Epithelial cell of prostate (primary cell): ENCODE measurements at regions not wholly inside any gene's neighbourhood (a gene's known extent, or its start where the extent isn't known, plus 50 kb on each side); places are given as distances from the start of the nearest gene placed in this dataset.

Experiments used
- DNase-seq: peaks from one replicate; pipeline ENCODE4 v3.0.0-alpha.2; 2011; ENCODE audit warnings: low read depth, low spot score
- H3K27ac ChIP-seq: fragments of 450-650 bp; 2 replicates; pipeline ENCODE4 v1.5.1; 2017; ENCODE audit warnings: mild to moderate bottlenecking

DNA sequence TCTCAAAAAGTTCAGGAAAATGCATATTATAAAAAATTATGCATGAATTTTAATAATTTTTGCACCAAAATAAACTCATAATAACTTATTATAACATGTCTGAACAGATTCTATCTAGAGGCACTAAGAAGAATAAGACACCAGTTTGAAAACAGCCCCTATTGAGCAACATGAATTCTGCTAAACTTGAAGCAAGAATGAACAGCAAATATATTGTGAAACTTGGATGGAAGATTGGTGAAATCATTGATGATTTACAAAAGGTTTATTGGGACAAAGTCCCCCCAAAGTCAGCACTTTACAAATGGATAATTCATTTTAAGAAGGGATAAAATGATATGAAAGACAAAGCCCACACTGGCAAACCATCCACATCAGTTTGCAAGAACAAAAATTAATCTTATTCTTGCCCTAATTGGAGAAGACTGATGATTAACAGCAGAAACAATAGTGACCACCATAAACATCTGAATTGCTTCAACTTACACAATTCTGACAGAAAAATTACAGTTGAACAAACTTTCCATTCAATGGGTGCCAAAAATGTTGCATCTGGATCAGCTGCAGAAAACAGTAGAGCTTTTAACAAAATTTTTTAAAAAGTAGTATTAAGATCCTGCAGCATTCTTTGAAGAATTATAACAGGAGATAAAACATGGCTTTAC, 257.5 kb upstream of the FAT3 start:
- DNase-seq, result no peak
- no peak overlapping the region for H3K27ac ChIP-seq

DNA sequence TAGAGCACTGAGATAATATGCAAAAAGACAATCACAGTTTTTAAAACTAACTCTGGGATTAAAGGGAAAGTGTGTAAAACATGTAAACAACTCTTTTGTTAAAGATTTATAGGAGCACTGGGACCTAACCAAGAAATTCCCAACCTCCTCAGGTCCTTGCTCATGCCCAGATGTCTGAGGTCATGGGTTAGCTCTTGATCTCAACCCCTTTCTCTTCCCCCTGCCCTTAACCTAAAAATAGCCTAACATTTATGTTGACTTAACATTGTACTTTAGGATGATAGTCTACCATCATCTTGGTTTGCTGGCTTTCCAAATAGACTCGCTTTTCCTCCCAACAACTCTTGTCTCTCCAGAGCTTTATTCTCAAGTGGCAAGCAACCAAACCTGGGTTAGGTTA, 258.2 kb upstream of the FAT3 start:
- DNase-seq, result no peak
- no peak overlapping the region for H3K27ac ChIP-seq

DNA sequence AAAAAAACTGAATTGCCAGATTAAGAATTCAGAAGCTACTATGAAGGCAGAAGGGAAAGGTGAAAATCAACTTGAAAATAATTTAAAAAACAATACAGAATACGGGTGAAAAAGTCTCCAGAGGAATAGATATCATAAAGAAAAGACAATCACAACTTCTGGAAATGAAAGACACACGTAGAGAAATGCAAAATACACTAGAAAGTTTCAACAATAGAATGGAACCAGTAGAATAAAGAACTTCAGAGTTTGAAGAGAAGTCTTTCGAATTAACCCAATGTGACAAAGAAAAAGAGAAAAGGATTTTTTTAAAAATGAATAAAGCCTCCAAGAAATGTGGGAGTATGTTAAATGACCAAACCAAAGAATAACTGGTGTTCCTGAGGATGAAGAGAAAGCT, 263.8 kb upstream of the FAT3 start:
- H3K27ac ChIP-seq, result no peak overlapping the region

DNA sequence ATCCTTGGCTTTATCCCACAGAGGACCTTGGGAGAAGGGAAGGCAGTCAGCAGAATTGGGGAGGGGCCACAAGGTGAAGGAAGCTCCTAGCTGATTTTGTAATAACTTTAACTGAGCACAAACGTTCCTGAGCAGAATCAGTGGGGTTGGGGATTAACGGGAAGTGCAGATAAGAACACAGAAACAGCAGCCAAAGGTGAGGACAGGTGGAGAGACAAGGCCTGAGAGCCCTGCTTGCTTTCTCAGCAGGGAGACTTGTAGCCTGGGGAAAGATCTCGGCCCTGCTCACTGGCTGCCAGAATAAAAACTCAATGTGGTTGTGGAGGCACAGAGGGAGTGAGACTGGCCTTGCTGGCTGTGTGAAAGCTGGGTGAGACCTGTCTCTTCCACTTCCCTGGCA, 265.2 kb upstream of the FAT3 start:
- no peak for DNase-seq
- no peak overlapping the region for H3K27ac ChIP-seq

More for the DNA sequence above, 263.8 kb upstream of the FAT3 start:
- DNase-seq, result no peak

- DNase-seq, result no peak
- H3K27ac ChIP-seq, result no peak overlapping the region
Observed at GRCh38 chr11:91956711-91957110, 267.9 kb upstream of the FAT3 start.

DNA sequence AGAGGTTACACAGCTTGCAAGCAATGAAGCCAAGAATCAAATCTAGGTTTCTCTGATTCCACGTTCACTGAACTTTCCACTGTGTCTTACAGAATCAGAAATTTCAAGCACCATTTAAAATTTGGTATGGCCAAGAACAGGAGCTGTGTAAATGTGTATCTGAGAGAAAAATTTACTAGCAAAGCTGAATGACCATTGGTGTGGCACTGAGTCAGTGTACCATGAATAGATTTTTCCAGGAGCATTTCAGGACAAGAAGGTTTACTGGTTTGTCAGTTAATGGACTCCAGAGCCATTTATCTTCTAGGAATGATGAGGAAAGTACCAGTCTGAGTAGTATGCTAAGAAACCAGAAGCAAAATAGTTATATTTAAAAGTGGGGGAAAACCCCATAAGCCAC, 269.4 kb upstream of the FAT3 start:
- no peak for DNase-seq

GRCh38 chr11:91952056-91952455, 272.6 kb upstream of the FAT3 start:
- no peak overlapping the region for H3K27ac ChIP-seq
- no peak for DNase-seq

More for the DNA sequence above, 269.4 kb upstream of the FAT3 start:
- no peak overlapping the region for H3K27ac ChIP-seq

DNA sequence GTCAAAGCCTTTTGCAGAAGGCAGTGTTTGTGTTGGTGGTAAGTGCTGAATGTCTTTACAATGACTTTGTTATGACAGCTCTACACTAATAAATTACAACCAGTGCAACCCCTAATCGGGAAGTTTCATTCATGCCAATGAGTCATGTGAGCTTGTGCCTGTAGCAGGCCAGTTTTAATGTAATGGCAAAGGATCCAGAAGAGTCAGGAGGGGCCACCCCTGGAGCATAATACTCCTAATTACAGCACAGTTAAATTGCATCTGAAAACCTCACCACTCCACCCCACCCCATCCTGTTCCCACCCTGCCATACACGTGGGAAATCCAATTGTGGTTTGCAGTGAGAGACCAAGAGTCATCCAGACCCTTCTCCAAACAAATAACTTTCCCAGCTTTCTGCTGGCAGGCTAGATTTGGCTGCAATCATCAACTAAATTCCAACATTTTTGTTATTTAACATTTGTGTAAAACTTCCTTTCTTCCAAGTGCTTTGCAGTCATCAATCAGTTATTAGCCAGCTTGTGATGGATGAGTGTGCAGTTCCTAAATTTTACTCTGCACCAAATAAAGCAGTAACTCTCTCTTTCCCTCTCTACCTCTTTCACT, 277.3 kb upstream of the FAT3 start:
- DNase-seq, result peak; percentile 48
- H3K27ac ChIP-seq, result no peak overlapping the region

DNA sequence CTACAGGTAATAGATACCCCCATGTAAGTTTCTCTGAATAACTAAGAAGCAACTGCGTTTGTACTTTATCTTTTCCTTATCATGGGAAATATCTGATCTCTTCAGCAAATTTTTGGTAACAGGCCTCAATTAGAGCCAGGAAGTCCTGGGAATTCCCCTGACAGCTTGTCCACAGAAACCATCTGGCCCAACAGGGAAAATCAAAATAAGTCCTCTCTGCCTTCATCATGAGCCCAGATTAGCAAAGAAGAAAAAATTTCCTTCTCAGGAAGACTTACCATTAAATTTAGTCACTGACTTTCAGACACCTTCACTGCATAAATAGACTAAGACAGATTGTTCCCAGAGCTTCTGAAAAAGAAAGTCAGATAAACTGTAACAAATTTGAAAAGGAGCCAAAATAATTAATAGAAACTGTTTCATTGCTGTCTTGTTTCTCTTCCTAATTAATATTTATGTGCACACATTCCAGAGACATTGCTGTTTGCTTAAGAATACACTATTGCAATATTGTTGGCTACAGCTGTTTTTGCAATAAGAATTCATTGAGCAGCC, 278.1 kb upstream of the FAT3 start:
- no peak for DNase-seq
- no peak overlapping the region for H3K27ac ChIP-seq

GRCh38 chr11:91935120-91935519, 289.5 kb upstream of the FAT3 start:
- no peak overlapping the region for H3K27ac ChIP-seq
- DNase-seq, result no peak

DNA sequence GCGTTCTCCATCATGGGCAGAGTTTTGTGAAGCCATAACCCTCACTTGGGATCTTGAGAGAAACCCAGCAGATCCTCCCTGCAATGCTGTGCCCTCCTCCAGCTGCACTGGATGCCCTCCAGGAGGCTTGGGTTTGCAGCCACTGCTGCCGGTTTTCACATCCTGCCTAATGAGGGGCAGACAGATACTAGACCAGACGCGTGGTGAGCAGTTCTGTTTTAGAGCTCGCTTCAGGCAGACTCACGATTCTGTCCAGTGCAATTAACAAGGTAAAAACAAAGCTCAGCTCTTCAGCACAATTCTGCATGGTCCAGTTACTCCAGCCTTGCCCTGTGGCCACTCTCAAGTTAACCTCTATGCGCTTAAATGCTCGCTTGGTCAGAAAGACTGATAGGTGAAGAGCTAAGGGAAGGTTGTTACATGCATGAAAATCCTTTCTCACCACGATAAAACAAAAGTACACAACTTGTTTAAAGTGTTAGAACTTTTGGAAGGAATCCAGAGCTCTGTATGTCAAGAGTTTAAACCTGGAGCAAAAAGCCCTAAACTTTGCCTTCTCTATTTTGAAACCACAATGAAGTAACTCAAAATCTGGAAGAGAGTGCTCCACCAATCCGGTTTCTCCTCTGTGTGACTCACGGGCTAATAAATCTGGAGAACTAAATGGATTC, 292.3 kb upstream of the FAT3 start:
- H3K27ac ChIP-seq, result no peak overlapping the region
- no peak for DNase-seq

DNA sequence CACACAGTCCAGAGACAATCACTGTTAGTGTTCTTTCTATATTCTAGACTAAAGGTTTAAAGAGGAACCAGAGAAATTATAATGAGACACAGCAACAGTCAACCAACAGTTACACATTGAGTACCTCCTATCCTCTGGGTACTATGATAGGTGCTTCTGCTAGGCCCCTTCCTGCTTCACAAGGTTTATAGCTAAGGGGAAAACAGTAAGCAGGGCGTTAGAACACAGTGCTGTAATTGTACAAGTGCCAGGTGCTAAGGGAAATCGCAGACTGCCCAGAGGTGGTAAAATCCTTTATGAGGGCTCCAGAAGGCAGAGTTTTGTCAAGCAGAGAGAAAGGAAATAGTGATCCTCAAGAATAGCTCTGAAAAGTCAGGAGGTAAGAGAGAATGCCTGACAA, 297.2 kb upstream of the FAT3 start:
- H3K27ac ChIP-seq, result no peak overlapping the region
- no peak for DNase-seq

DNA sequence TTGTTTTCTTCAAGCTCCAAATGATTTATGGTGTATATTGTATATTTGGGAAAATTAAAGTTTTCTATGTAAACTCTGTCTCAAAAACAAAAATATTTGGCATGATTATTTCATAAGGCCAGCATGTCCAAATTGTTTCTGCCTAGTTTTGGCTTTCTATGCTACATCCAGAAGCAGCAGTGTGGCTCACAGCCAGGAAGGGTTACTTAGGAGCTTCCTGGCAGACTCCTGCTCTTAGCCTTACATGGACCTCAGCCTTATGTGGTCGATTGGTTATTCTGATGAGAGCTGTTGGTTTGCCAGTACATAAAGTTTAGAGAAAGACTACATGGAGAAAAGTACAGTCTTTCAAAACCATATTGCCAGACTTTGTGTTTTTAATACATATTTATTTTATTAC, 297.7 kb upstream of the FAT3 start:
- no peak for DNase-seq

GRCh38 chr11:91922846-91923245, 301.8 kb upstream of the FAT3 start:
- no peak for DNase-seq
- no peak overlapping the region for H3K27ac ChIP-seq

More for the DNA sequence above, 297.7 kb upstream of the FAT3 start:
- H3K27ac ChIP-seq, result no peak overlapping the region

GRCh38 chr11:91921974-91922373, 302.6 kb upstream of the FAT3 start:
- peak; percentile 49 for DNase-seq

DNA sequence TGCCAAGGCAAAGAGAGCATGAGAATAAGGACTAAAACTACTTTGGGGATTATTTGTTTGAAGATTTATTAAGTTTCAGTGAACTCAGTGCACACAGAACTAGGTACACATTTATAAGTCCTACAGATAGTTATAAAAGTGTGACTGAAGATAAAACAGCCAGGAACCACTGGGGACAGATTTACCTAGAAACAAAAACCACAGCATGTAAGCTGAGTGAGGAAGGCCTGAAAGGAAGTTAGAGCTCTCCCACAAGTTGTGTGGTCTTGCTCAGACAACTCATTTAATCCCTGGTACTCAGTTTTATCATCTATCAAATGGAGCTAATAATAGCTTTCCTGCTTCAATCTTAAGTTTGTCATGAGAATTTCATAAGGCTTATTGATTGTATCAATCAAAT, 311.2 kb upstream of the FAT3 start:
- H3K27ac ChIP-seq, result no peak overlapping the region
- no peak for DNase-seq

More at GRCh38 chr11:91921974-91922373, 302.6 kb upstream of the FAT3 start:
- no peak overlapping the region for H3K27ac ChIP-seq

- H3K27ac ChIP-seq, result no peak overlapping the region
- DNase-seq, result no peak
Observed at GRCh38 chr11:91912322-91912721, 312.3 kb upstream of the FAT3 start.

DNA sequence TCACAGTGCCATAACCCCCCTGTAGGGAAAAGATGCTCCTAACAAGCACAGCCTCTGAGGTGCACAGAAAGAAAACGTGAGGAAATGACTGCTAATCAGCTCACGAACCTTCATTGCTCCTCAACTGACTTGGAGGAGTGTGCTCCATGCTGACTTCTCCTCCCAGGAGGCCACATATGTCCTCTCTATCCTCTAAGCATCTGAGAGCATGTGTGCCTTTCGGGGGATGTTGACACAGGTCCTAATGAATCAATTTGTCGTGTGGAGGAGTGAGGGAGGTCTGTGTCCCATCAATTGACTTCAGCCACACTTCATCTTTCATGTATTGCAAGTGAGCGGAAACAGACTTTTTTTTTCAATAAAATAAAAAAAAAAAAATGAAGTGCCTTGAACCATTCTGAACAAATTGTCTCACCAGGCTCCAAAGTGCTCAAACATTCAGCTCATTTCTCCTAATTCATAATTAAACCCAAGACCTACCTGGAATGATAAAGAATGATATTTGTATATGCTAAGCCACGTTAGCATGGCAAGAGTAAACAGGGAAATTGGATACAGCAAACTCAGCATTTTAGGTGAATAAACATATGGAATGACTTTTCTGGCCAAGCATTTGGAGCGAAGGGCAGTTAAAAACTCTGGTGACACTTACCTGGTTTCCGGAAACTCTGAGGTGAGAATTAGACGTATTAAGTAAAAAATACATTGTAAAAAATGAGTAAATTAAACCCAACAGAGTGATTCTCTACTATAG, 317.6 kb upstream of the FAT3 start:
- DNase-seq, result no peak
- no peak overlapping the region for H3K27ac ChIP-seq

- DNase-seq, result no peak
Observed at GRCh38 chr11:91904792-91905785, 319.5 kb upstream of the FAT3 start.

More at GRCh38 chr11:91904792-91905785, 319.5 kb upstream of the FAT3 start:
- no peak overlapping the region for H3K27ac ChIP-seq
